GM21529 (cell line): ENCODE measurements at regions not wholly inside any gene's neighbourhood (a gene's known extent, or its start where the extent isn't known, plus 50 kb on each side); places are given as distances from the start of the nearest gene placed in this dataset.

ENCODE experiments used
- ATAC-seq: cut with Tn5 transposase; IDR thresholded peaks from one replicate; pipeline ENCODE4 v1.9.1; 2021; ENCODE audit not compliant: unreplicated experiment

DNA sequence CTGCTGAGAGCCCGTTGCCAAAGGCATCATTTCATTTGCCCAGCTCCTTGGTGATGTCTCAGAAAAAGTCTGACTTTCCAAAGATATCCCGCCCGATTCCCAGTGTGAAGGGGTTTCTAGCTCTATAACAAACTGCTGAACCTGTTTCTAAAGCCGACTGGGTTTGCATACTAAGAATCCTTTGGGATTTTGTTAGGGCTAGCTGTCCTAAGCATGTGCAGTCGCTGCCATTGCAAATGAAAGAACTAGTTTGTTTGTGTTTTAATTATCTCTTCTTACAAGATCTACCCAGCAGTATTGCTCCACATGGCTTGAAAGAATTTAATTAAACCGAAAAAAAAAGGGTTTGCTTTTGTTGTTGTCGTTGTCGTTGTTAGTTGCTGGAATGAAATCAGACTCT, 476.6 kb downstream of the GATA3 start:
- no peak for ATAC-seq

DNA sequence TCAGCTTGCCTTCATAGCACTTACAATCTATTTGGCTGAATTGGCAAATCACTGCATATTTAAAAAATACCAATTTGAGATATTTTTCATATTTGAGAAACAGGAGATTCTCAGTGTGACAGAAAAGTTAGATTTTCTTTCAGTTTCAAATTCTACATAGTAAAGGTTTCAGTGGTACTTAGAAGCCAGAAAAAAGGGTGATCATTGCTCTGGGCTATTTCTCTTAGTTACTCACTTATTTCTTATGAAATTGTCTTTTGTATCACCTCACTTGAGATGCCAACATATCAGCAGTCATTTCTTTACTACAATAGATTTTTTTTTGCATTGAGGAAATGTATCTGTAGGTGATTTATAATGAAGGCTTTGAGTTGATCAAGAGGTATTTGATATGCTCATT, 478.2 kb downstream of the GATA3 start:
- ATAC-seq, result no peak

DNA sequence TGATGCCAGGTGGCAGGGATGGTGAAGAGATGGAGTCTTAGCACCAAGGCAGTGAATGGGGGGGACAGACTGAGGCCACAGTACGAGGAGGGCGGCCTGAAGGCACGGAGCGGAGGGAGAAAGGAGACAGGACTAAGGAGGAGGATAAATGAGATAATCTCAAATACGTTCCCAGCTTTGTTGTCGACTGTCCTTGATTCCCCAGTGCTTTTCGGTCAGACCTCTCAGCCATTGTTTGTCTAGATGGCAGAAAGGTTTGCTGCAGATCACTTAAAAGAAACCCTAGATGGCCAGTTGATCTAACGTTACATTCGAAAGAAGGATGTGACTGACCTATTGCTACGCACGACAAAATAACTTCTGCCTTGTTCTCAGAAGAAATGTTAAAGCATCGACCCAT, 479.0 kb downstream of the GATA3 start:
- ATAC-seq, result no peak

DNA sequence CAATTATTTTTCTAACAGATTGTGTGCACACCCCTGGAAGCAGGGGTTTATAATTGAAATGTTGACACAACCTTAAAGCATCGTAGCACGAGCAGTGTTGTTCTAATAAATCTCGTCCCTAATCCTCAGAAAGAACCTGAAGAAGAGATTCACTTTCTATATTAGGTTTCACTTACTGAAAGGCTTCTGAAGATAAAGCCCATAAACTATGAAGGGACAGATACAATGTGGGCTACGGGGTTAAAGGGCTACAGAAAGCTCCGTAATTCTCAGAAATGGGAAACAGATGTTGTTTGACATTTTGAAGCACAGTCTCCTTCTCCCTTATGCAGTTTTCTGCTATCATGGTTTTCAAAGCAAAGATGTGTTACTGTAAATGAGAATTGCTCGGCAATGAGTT, 479.6 kb downstream of the GATA3 start:
- ATAC-seq, result no peak

DNA sequence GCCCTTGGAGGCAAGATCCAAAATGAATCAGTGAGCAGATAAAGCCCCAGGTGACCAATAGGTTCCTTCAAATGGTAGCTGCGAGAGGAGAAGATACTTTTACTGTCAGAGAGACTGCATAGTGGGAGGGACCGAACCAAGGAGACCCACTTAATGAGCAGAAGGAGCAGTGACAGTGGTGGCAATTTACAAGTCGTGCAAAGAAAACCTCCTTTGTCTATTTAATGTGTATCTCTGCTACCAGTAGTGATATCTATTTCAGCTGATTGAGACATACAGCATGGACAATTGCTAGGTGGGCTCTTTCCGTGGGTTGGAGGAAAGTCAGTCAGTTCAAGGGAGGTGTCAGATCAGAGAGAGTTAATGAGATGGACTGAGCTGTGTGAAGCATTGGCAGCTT, 480.4 kb downstream of the GATA3 start:
- ATAC-seq, result no peak

DNA sequence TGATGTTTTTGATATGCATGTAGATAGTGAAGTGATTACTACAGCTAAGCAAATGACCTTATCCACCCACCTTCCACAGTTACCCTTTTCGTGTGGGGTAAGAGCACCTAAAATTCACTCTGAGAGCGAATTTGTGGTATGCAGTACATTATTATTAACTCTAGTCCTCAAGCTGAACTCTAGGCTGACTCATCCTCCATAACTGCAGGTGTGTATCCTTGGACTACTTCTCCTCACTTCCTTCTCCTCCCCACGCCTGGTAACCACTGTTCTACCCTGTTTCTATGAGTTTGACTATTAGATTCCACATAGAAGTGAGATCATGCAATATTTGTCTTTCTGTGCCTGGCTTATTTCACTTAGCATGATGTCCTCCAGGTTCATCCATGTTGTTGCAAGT, 484.6 kb downstream of the GATA3 start:
- ATAC-seq, result no peak

DNA sequence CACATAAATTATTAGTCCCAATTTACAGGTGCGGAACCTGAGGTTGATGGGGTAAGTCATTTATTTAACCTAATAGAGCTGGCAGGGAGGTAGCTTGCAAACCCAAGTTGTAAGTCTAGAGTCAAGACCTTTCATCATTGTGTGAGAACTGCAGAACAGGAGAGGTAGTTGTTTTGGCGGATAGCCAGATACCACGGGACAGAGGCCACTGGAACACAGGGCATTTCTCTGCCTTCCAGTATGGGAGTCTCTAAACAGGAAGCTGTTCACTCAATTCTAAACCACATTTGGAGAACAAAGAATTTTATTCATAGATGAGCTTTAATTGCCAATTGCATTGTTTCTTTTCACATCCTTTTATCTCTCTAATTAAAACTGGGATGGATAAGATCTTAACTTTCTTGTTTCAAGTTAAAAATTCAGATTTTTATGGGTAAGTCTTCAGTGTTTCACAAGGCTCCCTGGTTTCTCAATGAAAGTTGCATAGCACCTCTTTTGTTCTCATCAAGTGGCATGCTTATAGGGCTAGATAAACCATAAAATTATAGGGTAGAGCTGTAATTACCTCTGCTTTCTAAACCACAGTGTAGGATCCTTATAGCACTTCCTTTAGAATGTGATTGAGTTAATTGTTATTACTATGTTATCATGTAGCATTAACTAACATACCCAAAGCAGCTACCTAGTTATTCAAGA, 489.0 kb downstream of the GATA3 start:
- ATAC-seq, result no peak

DNA sequence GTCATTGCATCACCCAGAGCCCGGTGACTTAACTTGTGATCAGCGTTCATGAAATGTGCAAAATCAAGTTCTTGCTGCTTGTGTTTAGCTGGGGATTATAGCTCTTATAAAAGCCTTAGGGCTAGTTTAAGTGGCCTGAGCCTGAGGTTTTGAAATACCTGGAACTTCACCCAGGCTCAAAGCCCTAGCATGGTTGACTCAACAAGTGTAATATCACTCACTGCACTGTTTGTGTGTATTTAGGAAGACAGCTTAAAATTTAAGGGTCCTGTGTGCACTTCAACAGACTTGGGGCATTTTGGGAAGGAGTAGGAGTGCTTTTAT, 489.5 kb downstream of the GATA3 start:
- no peak for ATAC-seq

DNA sequence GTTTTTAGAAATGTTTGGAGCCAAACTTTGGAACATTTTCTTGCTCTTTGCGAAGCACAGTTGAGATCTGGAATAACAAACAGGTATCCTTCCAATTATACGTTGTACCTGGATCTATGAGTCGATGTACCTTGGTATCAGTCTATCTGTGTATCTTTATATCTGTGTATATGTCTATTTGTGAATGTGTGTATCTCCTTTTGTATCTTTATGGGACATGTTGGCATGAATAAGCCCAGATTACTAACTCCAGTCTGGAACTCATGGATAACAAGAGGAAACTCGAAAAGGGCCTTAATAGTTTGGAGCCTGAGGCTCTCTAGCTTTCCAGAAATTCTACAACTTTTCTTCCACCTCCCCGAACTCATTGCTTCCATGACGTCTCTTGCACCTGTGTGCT, 490.0 kb downstream of the GATA3 start:
- ATAC-seq, result no peak

DNA sequence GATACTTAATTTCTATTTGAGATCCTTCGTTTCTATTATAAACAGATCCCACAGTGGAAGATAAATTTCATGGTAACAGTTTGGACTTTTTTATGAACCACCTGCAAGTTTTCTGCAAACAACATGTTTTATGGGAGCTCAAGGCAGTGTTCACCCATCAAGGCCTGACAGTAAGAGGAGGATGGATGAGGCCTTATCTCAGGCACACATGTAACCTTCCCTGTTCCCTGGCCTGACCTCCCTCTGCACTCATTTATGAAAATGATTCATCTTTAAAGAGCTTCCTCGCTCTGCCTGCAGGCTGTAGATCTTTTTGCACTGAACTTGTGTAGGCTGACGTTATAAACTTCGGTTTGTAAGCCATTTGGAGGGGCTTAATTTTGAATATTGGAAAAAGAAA, 500.1 kb downstream of the GATA3 start:
- no peak for ATAC-seq

DNA sequence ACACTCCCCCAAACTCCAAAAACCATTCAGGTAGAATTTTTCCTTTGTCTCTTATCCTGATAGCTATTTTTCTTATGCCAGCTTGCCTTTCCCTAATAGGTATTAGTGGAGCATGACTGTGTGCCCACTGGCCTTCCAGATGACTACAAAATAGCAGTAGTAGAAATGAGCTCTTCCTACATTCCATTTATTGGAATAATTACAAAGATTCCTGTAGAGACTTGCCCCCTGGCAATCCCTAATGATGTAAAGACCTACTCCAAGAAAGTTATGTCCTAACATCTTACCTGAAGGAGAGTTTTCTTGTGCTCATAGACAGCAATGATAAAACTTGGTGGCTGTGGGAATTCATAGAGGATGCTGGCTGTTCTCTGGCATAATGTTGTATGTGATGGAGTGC, 501.8 kb downstream of the GATA3 start:
- ATAC-seq, result no peak

DNA sequence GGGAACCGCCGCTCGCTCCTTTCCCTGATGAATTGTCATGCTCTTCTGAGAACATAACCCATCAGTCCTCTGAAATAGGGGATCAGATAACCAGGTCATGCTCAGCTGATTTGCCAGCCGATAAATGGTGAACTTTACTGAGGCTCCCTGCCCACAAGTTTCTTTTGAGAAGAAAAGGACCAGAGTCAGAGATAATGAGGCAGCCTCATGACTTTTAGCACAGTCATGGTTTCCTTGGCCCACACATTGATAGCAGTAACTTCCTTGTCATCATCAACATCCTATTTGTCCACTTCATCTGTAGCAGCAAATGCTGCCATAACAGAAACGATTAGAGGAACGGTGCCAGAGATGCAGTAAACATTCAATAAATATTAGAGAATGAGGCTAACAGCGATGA, 509.0 kb downstream of the GATA3 start:
- ATAC-seq, result no peak

DNA sequence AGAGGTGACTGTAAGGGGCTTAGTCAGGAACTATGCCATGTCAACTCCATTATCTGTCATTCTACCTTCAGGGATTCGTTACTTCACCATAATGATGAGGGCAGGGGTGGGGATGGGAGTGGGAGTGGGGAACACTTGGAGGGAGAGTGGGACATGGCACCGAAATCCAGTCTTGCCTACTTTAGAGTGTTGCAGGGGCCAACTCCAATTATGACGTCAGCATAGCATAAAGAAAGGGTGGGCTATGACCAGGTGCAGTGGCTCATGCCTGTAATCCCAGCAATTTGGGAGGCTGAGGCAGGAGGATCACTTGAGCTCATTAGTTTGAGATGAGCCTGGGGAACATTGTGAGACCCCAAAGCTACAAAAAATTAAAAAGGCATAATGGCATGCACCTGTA, 512.2 kb downstream of the GATA3 start:
- no peak for ATAC-seq

DNA sequence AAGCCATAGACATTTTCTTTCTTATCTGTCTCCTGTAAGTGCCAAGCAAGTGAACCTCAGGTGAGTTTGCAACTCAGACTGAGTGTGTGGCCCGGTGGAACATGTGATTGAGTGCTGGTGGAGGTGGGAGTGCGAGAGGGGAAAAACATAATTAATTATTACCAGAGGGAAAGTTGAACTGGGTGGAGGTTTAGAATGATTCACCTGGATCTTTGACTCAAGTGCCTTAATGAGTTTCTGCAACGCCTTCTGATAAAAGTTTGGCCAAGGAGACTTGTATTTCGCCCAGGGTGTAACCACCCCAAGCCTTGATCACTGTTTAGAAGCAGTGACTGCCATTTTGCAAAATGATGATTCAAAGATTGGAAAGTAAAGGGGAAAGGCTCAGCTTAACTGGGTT, 513.9 kb downstream of the GATA3 start:
- no peak for ATAC-seq

DNA sequence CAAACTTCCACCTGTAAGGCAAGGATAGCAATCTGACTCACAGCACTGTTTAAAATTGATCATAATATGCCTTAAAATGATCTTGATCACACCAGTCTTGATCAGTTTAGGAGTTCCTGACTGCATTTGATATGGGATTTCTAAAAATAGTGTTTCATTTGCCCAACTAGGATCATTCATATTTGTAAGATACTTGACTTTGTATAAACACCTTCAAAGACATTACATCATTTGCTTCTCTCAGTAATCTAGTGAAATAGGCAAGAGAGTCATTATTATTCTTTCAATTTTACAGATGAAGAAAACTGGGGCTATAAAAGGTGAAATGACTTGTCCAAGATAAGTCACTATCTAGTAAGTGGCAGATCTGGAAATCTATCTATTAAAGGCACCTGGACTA, 521.1 kb downstream of the GATA3 start:
- no peak for ATAC-seq

DNA sequence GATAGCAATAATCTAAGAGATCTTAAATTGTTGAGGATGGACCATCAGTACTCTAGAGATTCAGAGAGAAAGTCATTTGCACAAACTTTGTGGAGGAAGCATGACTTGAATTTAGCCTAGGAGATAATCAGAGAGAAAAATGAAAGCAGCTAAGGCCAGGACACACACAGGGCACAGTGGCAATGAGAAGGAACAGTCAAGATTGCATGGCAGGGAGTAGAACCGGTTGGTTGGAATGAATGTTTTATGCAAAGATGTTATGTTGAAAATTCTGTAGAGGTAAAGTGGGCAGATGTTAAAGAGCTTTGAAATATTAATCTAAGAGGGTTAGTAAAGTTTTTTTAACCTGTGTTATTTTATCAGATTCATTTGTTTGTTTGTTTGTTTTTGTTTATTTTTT, 521.8 kb downstream of the GATA3 start:
- ATAC-seq, result no peak

DNA sequence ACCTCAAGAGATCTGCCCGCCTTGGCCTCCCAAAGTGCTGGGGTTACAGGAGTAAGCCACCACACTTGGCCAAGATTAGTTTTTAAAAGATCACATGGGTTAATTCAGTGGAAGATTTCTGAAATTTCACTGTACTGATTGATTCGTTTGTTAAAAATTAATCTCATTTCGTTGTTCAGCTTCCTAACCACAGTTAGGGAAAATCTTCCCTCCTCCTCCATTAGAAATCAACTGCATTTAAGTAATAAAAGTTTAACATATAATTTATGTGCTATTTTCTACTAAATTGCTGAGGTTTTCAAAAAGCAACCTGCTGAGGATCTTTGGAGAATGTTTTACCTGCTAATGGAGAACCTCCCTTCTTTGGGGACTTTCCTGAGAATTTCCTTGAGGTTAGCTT, 522.4 kb downstream of the GATA3 start:
- no peak for ATAC-seq

DNA sequence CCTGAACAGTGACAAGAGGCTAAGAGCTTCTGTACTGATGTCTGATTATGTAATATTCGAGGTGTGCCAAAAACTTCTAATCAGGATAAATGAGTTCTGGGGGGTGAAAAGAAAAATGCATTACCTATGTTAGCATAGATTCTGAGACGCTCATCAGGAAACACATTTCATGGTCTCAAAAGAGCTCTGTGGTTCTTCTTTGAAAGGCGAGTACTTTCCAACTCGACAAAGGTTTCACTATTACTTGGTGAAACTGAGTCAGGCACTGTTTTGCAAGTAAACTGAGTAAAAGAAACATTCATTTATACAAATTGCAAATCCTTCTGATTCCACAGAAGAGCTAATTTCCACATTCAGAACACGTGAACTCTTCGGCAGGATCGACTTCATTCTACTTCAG, 523.2 kb downstream of the GATA3 start:
- no peak for ATAC-seq

DNA sequence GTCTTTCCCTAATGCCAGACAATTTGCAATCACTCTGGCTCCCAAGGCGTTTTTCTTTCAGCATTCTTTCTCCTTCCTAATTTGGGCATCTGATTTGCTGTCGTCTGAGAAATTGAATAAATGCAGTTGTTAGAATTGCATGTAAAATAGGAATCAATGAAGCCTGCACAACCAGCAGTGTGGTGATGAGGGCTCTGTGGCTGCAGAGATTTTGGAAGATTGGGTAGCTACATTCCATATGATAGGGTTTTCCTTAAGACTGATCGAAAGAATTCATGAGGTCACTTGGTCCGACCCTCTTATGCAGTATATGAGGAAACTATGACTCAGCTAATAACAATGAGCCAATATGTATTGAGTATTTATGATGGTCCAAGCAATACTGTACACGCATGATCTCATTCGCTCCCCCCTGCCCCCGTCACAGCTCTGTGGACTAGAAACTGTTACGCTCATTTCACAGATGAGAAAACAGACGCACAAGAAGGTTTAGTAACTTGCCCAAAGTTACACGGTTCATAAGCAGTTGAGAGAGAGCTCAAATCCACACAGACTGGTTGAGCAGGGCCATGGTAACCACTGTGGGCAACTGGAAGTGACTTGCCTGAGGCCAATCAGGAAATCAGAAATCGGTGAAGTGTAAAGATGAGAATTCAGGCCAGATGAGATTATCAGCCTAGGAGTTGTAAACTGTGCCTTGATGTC, 527.2 kb downstream of the GATA3 start:
- ATAC-seq, result no peak

DNA sequence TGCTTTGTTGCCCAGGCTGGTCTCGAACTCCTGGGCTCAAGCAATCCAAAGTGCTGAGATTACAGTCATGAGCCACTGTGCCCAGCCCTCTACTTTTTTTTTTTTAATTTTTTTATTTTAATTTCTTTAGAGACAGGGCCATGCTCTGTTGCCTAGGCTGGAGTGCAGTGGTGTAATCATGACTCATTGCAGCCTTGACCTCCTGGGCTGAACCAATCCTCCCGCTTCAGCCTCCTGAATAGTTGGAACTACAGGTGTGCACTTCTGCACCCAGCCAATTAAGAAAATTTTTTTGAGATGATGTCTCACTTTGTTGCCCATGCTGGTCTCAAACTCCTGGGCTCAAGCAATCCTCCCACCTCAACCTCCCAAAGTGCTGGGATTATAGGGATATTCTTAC, 528.6 kb downstream of the GATA3 start:
- ATAC-seq, result no peak

DNA sequence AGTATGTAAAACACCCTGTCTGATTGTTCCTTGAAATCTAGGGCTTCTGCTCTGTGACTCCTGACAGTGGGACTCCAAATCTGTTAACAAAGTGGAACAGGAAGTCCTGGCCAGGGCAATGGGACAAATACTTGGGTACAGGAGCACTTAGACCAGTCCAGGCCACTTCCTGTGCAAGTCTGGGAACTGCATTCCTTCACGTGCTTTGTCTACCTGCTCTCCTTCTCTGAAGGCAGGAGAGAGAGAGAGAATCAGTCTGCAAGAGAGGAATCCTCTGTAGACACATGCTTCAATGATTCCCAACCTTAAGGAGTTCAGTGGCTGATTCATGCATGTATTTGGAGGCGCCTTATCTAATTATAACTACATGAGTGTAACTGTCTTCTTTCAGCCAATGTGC, 530.2 kb downstream of the GATA3 start:
- no peak for ATAC-seq

DNA sequence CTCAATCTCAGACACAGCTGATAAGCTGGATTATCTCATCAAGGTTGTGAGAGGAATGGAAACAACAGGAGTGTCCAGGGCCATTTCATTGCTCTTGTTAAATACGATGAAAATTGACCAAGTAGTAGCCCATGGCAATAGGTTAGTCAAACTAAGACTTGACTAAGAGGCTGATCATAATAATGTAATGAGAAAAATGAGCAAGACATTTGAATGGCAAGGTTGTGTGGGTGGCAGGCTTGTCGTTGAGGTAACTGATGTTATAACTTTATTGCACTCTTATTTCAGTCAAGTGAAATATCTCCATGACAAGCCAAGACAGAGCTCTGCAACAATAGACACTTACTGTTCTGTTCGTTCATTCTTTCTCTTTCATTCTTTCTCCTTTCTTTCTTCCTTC, 532.0 kb downstream of the GATA3 start:
- ATAC-seq, result no peak

DNA sequence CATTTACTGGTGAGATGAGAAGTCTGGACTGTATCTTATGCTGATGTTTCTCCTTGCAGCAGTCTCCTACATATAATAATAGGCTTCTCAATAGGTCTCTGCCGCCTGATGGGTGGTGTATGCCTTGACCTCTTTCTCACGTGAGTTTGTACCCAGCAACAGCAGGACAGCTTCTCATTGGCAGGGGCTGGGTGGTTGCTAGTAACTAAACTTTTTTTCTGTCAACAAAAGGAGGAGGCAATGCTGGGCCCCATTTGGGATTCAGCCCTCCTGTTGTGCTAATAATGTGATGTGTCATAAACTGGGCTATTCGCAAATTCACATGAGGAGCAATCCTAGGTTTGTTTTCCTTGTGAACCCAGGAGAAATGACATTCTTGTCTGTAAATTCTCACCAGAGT, 533.6 kb downstream of the GATA3 start:
- ATAC-seq, result no peak
